K562 (cell line): ENCODE measurements at regions not wholly inside any gene's neighbourhood (a gene's known extent, or its start where the extent isn't known, plus 50 kb on each side); places are given as distances from the start of the nearest gene placed in this dataset.

Experiments
- ATF4 ChIP-seq: fragments of 450-650 bp; formaldehyde crosslinking; IDR thresholded peaks from 2 replicates; pipeline ENCODE4 v1.4.0; 2022; ENCODE audit warnings: mild to moderate bottlenecking, moderate library complexity
- CBX5 ChIP-seq: IDR thresholded peaks from 2 replicates; pipeline ENCODE4 v1.6.1; 2014; ENCODE audit warnings: low read depth, borderline replicate concordance
- CTCF ChIP-seq, 3 experiments: IDR thresholded peaks in 2 of 3; conservative IDR thresholded peaks in 1 of 3; 2 replicates each; pipeline ENCODE4 v1.5.1; 2011 to 2012; ENCODE audit warnings: low read length in 3 of 3, mild to moderate bottlenecking in 3 of 3, control low read depth in 2 of 3, improper control_type of control experiment in 1 of 3, inconsistent platforms in 1 of 3, low read depth in 1 of 3, mixed read lengths in 1 of 3, moderate library complexity in 1 of 3; ENCODE audit not compliant: insufficient read depth in 2 of 3
- E2F6 ChIP-seq, 2 experiments: IDR thresholded peaks; 2 replicates each; pipeline ENCODE4 v1.6.1; 2011; ENCODE audit warnings: borderline replicate concordance in 1 of 2, control low read depth in 1 of 2, low read depth in 1 of 2, low read length in 1 of 2, mild to moderate bottlenecking in 1 of 2, mixed read lengths in 1 of 2, moderate library complexity in 1 of 2; ENCODE audit not compliant: insufficient read depth in 1 of 2, insufficient read length in 1 of 2, poor library complexity in 1 of 2, severe bottlenecking in 1 of 2; ENCODE audit errors: extremely low read depth in 1 of 2
- EZH2 ChIP-seq: IDR thresholded peaks from 2 replicates; pipeline ENCODE4 v1.6.1; 2012; ENCODE audit warnings: low read depth, mild to moderate bottlenecking, inconsistent platforms, low read length, borderline replicate concordance
- GABPB2 ChIP-seq: fragments of 250-450 bp; sonication (Bioruptor Pico); conservative IDR thresholded peaks from 2 replicates; pipeline ENCODE4 v1.5.1; 2021; ENCODE audit warnings: mild to moderate bottlenecking
- GTF3C2 ChIP-seq: IDR thresholded peaks from 3 replicates; pipeline ENCODE4 v1.6.1; 2011; ENCODE audit warnings: borderline replicate concordance, mild to moderate bottlenecking, moderate library complexity; ENCODE audit not compliant: insufficient read length; ENCODE audit errors: extremely low read depth
- KLF13 ChIP-seq: fragments of 450-650 bp; IDR thresholded peaks from 2 replicates; pipeline ENCODE4 v1.6.1; 2016; ENCODE audit warnings: missing genetic modification characterization, low read depth, mild to moderate bottlenecking, missing compliant biosample characterization, moderate library complexity, borderline replicate concordance
- MAX ChIP-seq: sonication (generic); formaldehyde crosslinking; IDR thresholded peaks from 2 replicates; pipeline ENCODE4 v1.9.0; 2022; ENCODE audit warnings: mild to moderate bottlenecking, missing genetic modification reagents
- MNT ChIP-seq, 2 experiments: fragments of 450-650 bp; conservative IDR thresholded peaks; 2 replicates each; pipeline ENCODE4 v1.6.1; 2017; ENCODE audit warnings: mild to moderate bottlenecking in 2 of 2, moderate library complexity in 2 of 2
- OTX1 ChIP-seq: fragments of 450-650 bp; formaldehyde crosslinking; IDR thresholded peaks from 2 replicates; pipeline ENCODE4 v1.4.0; 2022; ENCODE audit warnings: mild to moderate bottlenecking
- SIN3B ChIP-seq: fragments of 450-650 bp; IDR thresholded peaks from 2 replicates; pipeline ENCODE4 v1.6.1; 2017; ENCODE audit warnings: low read depth, mild to moderate bottlenecking, moderate library complexity
- ZNF263 ChIP-seq: sonication (generic); formaldehyde crosslinking; IDR thresholded peaks from 2 replicates; pipeline ENCODE4 v1.8.0; 2022; ENCODE audit warnings: mild to moderate bottlenecking, missing genetic modification reagents, borderline replicate concordance

- TF ChIP-seq CBX5 (no peak), OTX1 (CRISPR knock-in tag) (no peak), SIN3B (no peak), ZNF263 (CRISPR knock-in tag) (no peak), MAX (CRISPR knock-in tag) (no peak), E2F6 (IDR thresholded peaks at IDR 0.05; ENCODE audit: borderline replicate concordance in 1 of 2, extremely low read depth in 1 of 2, insufficient read depth in 1 of 2, insufficient read length in 1 of 2, low read depth in 1 of 2, low read length in 1 of 2, poor library complexity in 1 of 2, severe bottlenecking in 1 of 2) (no peak), CTCF (IDR thresholded peaks at IDR 0.05 in 2 of 3, conservative IDR thresholded peaks at IDR 0.05 in 1 of 3; ENCODE audit: insufficient read depth in 2 of 3, low read depth in 1 of 3, low read length in 3 of 3) (no peak), EZH2 (no peak), KLF13 (tag) (no peak), MNT (conservative IDR thresholded peaks at IDR 0.05) (no peak), GTF3C2 (no peak), ATF4 (CRISPR knock-in tag) (no peak), GABPB2 (CRISPR knock-in tag) (no peak)
Observed at GRCh38 chr13:63048653-63049052, 1633.0 kb upstream of the PCDH20 start.
